ENCODE measurements at regions not wholly inside any gene's neighbourhood (a gene's known extent, or its start where the extent isn't known, plus 50 kb on each side); places are given as distances from the start of the nearest gene placed in this dataset.

DNA sequence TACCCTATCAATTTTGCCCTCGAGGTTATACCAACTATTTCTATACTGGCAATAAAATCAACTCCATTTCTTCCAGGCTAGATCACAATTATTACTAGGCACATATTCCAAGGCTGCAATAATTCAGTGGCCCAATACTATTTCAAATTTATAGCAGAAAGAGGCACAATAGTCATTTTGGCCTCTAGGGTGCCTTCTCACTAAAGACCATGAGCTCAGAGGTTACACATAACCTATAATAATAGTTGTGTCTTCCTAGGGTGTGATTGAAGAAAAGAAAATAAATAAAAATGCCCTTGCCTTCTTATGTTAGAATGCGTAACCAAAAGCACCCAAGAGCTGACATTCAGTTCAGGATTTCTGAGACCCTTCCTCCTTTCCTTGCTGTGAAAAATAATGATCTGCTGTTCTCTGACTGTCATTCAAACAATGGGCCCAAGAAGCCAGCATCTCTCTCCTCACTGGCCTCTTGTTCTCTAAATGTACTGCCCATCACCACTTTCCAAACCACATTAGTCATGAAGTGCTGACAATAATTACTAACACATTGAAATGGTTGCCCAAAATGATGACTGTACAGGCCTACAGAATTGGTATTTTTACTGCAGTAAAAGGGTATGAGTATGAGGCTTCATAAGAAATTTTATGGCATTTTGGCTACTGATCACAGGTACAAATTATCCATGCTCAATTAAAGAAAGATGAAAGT is 244.8 kb downstream of the LRRN1 start:
- no peaks in the 10 kb centered on the region for H3K9me3 ChIP-seq (ENCODE audit: control insufficient read depth in 1 of 2, low read length in 2 of 2)

GRCh38 chr3:4044619-4045018 is 245.4 kb downstream of the LRRN1 start:
- no peak overlapping the region for H3K27ac ChIP-seq (ENCODE audit: low read depth, low read length)
- no peaks in the 10 kb centered on the region for H3K4me1 ChIP-seq (ENCODE audit: control insufficient read depth in 1 of 2, insufficient read depth in 2 of 2, low read length in 2 of 2)
- no peak overlapping the region for H3K4me3 ChIP-seq (ENCODE audit: low read depth in 1 of 2, low read length in 2 of 2)
- H3K27me3 ChIP-seq (ENCODE audit: control insufficient read depth in 1 of 2, insufficient read depth in 2 of 2, low read length in 2 of 2) = no peaks in the 10 kb centered on the region
- no peak overlapping the region for H3K9ac ChIP-seq (ENCODE audit: low read depth in 1 of 2, low read length in 2 of 2)
- H3K9me3 ChIP-seq (ENCODE audit: control insufficient read depth in 1 of 2, low read length in 2 of 2) = no peaks in the 10 kb centered on the region
- no peaks in the 10 kb centered on the region for H3K36me3 ChIP-seq (ENCODE audit: control insufficient read depth in 1 of 2, insufficient read depth in 2 of 2, low read length in 2 of 2)

More for the DNA sequence above, 244.8 kb downstream of the LRRN1 start:
- H3K9ac ChIP-seq (ENCODE audit: low read depth in 1 of 2, low read length in 2 of 2) = no peak overlapping the region
- no peak overlapping the region for H3K27ac ChIP-seq (ENCODE audit: low read depth, low read length)
- H3K4me1 ChIP-seq (ENCODE audit: control insufficient read depth in 1 of 2, insufficient read depth in 2 of 2, low read length in 2 of 2) = no peaks in the 10 kb centered on the region
- H3K36me3 ChIP-seq (ENCODE audit: control insufficient read depth in 1 of 2, insufficient read depth in 2 of 2, low read length in 2 of 2) = no peaks in the 10 kb centered on the region
- H3K4me3 ChIP-seq (ENCODE audit: low read depth in 1 of 2, low read length in 2 of 2) = no peak overlapping the region
- no peaks in the 10 kb centered on the region for H3K27me3 ChIP-seq (ENCODE audit: control insufficient read depth in 1 of 2, insufficient read depth in 2 of 2, low read length in 2 of 2)

DNA sequence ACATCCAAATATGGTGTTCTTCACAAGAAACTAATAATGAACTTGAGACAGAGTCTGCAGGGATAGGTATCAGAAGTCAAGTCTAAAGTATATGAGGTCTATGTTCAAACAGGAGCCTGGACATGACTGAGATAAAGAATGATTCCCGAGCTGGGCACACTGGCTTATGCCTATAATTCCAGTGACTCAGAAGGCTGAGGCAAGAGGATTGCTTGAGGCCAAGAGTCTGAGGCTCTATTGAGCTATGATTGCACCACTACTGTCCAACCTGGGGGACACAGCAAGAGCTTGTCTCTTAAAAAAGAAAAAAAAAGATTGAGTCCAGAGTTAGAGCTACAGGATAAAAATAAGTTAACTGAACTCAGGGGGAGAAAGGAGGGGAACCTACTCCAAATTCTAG is 246.5 kb downstream of the LRRN1 start:
- Histone ChIP-seq H3K9me3 (ENCODE audit: control insufficient read depth in 1 of 2, low read length in 2 of 2) (no peaks in the 10 kb centered on the region), H3K36me3 (ENCODE audit: control insufficient read depth in 1 of 2, insufficient read depth in 2 of 2, low read length in 2 of 2) (no peaks in the 10 kb centered on the region), H3K27ac (ENCODE audit: low read depth, low read length) (no peak overlapping the region), H3K27me3 (ENCODE audit: control insufficient read depth in 1 of 2, insufficient read depth in 2 of 2, low read length in 2 of 2) (no peaks in the 10 kb centered on the region), H3K9ac (ENCODE audit: low read depth in 1 of 2, low read length in 2 of 2) (no peak overlapping the region), H3K4me1 (ENCODE audit: control insufficient read depth in 1 of 2, insufficient read depth in 2 of 2, low read length in 2 of 2) (no peaks in the 10 kb centered on the region), H3K4me3 (ENCODE audit: low read depth in 1 of 2, low read length in 2 of 2) (no peak overlapping the region)

DNA sequence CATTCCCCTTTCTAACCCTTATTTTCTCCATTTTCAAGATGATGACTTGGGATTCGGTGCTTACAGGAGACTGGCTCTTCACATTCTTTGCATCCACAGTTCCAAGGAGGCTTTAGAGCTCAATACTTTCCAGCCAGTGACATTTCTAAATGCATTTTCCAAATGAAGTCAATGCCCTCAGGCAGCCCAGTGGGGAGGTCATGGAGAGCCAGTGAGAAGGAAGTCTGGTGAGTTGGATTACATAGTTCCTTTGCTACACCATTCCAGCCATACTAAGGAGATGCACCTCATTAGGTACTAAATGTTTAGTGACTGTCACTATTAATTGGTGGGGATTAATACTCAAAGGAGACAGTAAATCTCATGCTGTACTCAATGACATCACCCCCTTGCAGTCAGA is 248.1 kb downstream of the LRRN1 start:
- no peak overlapping the region for H3K4me3 ChIP-seq (ENCODE audit: low read depth in 1 of 2, low read length in 2 of 2)
- no peak overlapping the region for H3K9ac ChIP-seq (ENCODE audit: low read depth in 1 of 2, low read length in 2 of 2)
- no peaks in the 10 kb centered on the region for H3K36me3 ChIP-seq (ENCODE audit: control insufficient read depth in 1 of 2, insufficient read depth in 2 of 2, low read length in 2 of 2)
- no peaks in the 10 kb centered on the region for H3K27me3 ChIP-seq (ENCODE audit: control insufficient read depth in 1 of 2, insufficient read depth in 2 of 2, low read length in 2 of 2)
- no peaks in the 10 kb centered on the region for H3K9me3 ChIP-seq (ENCODE audit: control insufficient read depth in 1 of 2, low read length in 2 of 2)
- no peaks in the 10 kb centered on the region for H3K4me1 ChIP-seq (ENCODE audit: control insufficient read depth in 1 of 2, insufficient read depth in 2 of 2, low read length in 2 of 2)
- H3K27ac ChIP-seq (ENCODE audit: low read depth, low read length) = no peak overlapping the region

GRCh38 chr3:4052706-4053105 is 250.5 kb upstream of the SETMAR start:
- H3K9ac ChIP-seq (ENCODE audit: low read depth in 1 of 2, low read length in 2 of 2) = no peak overlapping the region
- H3K4me3 ChIP-seq (ENCODE audit: low read depth in 1 of 2, low read length in 2 of 2) = no peak overlapping the region
- no peak overlapping the region for H3K27ac ChIP-seq (ENCODE audit: low read depth, low read length)
- no peaks in the 10 kb centered on the region for H3K36me3 ChIP-seq (ENCODE audit: control insufficient read depth in 1 of 2, insufficient read depth in 2 of 2, low read length in 2 of 2)
- no peaks in the 10 kb centered on the region for H3K27me3 ChIP-seq (ENCODE audit: control insufficient read depth in 1 of 2, insufficient read depth in 2 of 2, low read length in 2 of 2)
- no peaks in the 10 kb centered on the region for H3K4me1 ChIP-seq (ENCODE audit: control insufficient read depth in 1 of 2, insufficient read depth in 2 of 2, low read length in 2 of 2)
- no peaks in the 10 kb centered on the region for H3K9me3 ChIP-seq (ENCODE audit: control insufficient read depth in 1 of 2, low read length in 2 of 2)

GRCh38 chr3:4053975-4054374 is 249.2 kb upstream of the SETMAR start:
- Histone ChIP-seq H3K4me3 (ENCODE audit: low read depth in 1 of 2, low read length in 2 of 2) (no peak overlapping the region), H3K27me3 (ENCODE audit: control insufficient read depth in 1 of 2, insufficient read depth in 2 of 2, low read length in 2 of 2) (no peaks in the 10 kb centered on the region), H3K27ac (ENCODE audit: low read depth, low read length) (no peak overlapping the region), H3K36me3 (ENCODE audit: control insufficient read depth in 1 of 2, insufficient read depth in 2 of 2, low read length in 2 of 2) (no peaks in the 10 kb centered on the region), H3K9me3 (ENCODE audit: control insufficient read depth in 1 of 2, low read length in 2 of 2) (no peaks in the 10 kb centered on the region), H3K4me1 (ENCODE audit: control insufficient read depth in 1 of 2, insufficient read depth in 2 of 2, low read length in 2 of 2) (no peaks in the 10 kb centered on the region), H3K9ac (ENCODE audit: low read depth in 1 of 2, low read length in 2 of 2) (no peak overlapping the region)

- H3K27ac ChIP-seq (ENCODE audit: low read depth, low read length) = no peak overlapping the region
Observed at GRCh38 chr3:4060064-4060463, 243.1 kb upstream of the SETMAR start.

DNA sequence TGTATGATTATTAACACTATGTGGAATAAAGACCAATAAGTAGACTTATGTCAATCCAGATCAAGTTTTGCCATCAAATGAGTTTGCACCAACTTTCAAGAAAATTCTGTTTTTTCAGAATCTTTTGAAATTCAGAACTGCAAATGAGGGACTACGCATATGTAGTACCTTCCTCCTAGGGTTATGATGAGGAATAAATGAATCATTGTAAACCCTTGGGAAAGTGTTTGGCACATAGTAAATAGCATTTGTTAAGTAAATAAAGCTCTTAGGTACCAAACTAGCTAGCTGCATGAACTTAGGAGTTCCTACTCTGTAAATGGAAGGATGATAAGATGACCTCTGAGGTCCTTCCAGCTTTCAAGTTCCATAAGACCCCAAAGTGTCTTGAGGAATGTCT is 242.6 kb upstream of the SETMAR start:
- no peak overlapping the region for H3K9ac ChIP-seq (ENCODE audit: low read depth in 1 of 2, low read length in 2 of 2)
- no peaks in the 10 kb centered on the region for H3K36me3 ChIP-seq (ENCODE audit: control insufficient read depth in 1 of 2, insufficient read depth in 2 of 2, low read length in 2 of 2)
- no peaks in the 10 kb centered on the region for H3K4me1 ChIP-seq (ENCODE audit: control insufficient read depth in 1 of 2, insufficient read depth in 2 of 2, low read length in 2 of 2)
- H3K4me3 ChIP-seq (ENCODE audit: low read depth in 1 of 2, low read length in 2 of 2) = no peak overlapping the region
- no peaks in the 10 kb centered on the region for H3K27me3 ChIP-seq (ENCODE audit: control insufficient read depth in 1 of 2, insufficient read depth in 2 of 2, low read length in 2 of 2)
- H3K27ac ChIP-seq (ENCODE audit: low read depth, low read length) = no peak overlapping the region
- no peaks in the 10 kb centered on the region for H3K9me3 ChIP-seq (ENCODE audit: control insufficient read depth in 1 of 2, low read length in 2 of 2)

More at GRCh38 chr3:4060064-4060463, 243.1 kb upstream of the SETMAR start:
- H3K36me3 ChIP-seq (ENCODE audit: control insufficient read depth in 1 of 2, insufficient read depth in 2 of 2, low read length in 2 of 2) = no peaks in the 10 kb centered on the region
- no peaks in the 10 kb centered on the region for H3K27me3 ChIP-seq (ENCODE audit: control insufficient read depth in 1 of 2, insufficient read depth in 2 of 2, low read length in 2 of 2)
- no peaks in the 10 kb centered on the region for H3K9me3 ChIP-seq (ENCODE audit: control insufficient read depth in 1 of 2, low read length in 2 of 2)
- no peaks in the 10 kb centered on the region for H3K4me1 ChIP-seq (ENCODE audit: control insufficient read depth in 1 of 2, insufficient read depth in 2 of 2, low read length in 2 of 2)
- H3K9ac ChIP-seq (ENCODE audit: low read depth in 1 of 2, low read length in 2 of 2) = no peak overlapping the region
- H3K4me3 ChIP-seq (ENCODE audit: low read depth in 1 of 2, low read length in 2 of 2) = no peak overlapping the region

DNA sequence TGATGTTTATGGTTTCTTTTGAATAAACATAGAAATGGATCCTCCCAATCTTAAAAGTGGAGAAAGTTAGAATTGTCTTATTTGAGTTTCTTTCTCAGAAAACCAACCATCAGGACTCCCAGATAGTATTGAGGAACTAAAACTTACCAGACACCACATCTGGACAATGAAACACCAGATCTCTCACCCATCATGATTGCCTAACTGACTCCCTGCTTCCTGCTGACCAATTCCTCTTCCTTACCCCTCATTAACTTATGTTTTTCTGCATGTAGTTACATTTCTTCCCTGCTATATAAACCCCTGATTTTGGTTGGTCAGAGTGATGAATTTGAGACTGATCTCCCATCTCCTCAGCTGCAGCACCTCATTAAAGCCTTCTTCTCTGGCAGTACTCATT is 242.0 kb upstream of the SETMAR start:
- H3K27ac ChIP-seq (ENCODE audit: low read depth, low read length) = no peak overlapping the region
- no peak overlapping the region for H3K4me3 ChIP-seq (ENCODE audit: low read depth in 1 of 2, low read length in 2 of 2)
- H3K9me3 ChIP-seq (ENCODE audit: control insufficient read depth in 1 of 2, low read length in 2 of 2) = no peaks in the 10 kb centered on the region
- H3K36me3 ChIP-seq (ENCODE audit: control insufficient read depth in 1 of 2, insufficient read depth in 2 of 2, low read length in 2 of 2) = no peaks in the 10 kb centered on the region
- H3K4me1 ChIP-seq (ENCODE audit: control insufficient read depth in 1 of 2, insufficient read depth in 2 of 2, low read length in 2 of 2) = no peaks in the 10 kb centered on the region
- no peak overlapping the region for H3K9ac ChIP-seq (ENCODE audit: low read depth in 1 of 2, low read length in 2 of 2)
- H3K27me3 ChIP-seq (ENCODE audit: control insufficient read depth in 1 of 2, insufficient read depth in 2 of 2, low read length in 2 of 2) = no peaks in the 10 kb centered on the region

- no peak overlapping the region for H3K4me3 ChIP-seq (ENCODE audit: low read depth in 1 of 2, low read length in 2 of 2)
- H3K27ac ChIP-seq (ENCODE audit: low read depth, low read length) = no peak overlapping the region
- H3K36me3 ChIP-seq (ENCODE audit: control insufficient read depth in 1 of 2, insufficient read depth in 2 of 2, low read length in 2 of 2) = no peaks in the 10 kb centered on the region
- no peak overlapping the region for H3K9ac ChIP-seq (ENCODE audit: low read depth in 1 of 2, low read length in 2 of 2)
- H3K9me3 ChIP-seq (ENCODE audit: control insufficient read depth in 1 of 2, low read length in 2 of 2) = no peaks in the 10 kb centered on the region
- H3K4me1 ChIP-seq (ENCODE audit: control insufficient read depth in 1 of 2, insufficient read depth in 2 of 2, low read length in 2 of 2) = no peaks in the 10 kb centered on the region
- H3K27me3 ChIP-seq (ENCODE audit: control insufficient read depth in 1 of 2, insufficient read depth in 2 of 2, low read length in 2 of 2) = no peaks in the 10 kb centered on the region
Observed at GRCh38 chr3:4061783-4062360, 241.3 kb upstream of the SETMAR start.

Data from duodenal mucosa (tissue), 2 donors.